Effector memory CD8-positive, alpha-beta T cell (primary cell): ENCODE measurements at regions not wholly inside any gene's neighbourhood (a gene's known extent, or its start where the extent isn't known, plus 50 kb on each side); places are given as distances from the start of the nearest gene placed in this dataset.

Experiments used
- ATAC-seq: fragments of 150-1000 bp; cut with Tn5 transposase; replicated peaks from 2 replicates; pipeline ENCODE4 v1.10.0; 2021; ENCODE audit warnings: mild to moderate bottlenecking, moderate library complexity
- DNase-seq, 3 experiments: peaks; one replicate each; pipeline ENCODE4 v3.0.0; 2021
- H3K27ac Mint-ChIP-seq, 2 donors: one replicate each; pipeline ENCODE4 v1.8.0; 2022; ENCODE audit warnings: mild to moderate bottlenecking in 2 of 2, mixed read lengths in 2 of 2, moderate library complexity in 2 of 2
- H3K27me3 Mint-ChIP-seq, 2 donors: one replicate each; pipeline ENCODE4 v1.8.0; 2022; ENCODE audit warnings: mixed read lengths in 2 of 2
- H3K36me3 Mint-ChIP-seq: one replicate; pipeline ENCODE4 v1.8.0; 2022; ENCODE audit warnings: mild to moderate bottlenecking, moderate library complexity, mixed read lengths; ENCODE audit not compliant: insufficient read depth
- H3K4me1 Mint-ChIP-seq, 2 donors: one replicate each; pipeline ENCODE4 v1.8.0; 2022; ENCODE audit warnings: low read depth in 2 of 2, mixed read lengths in 2 of 2
- H3K4me3 Mint-ChIP-seq, 2 donors: one replicate each; pipeline ENCODE4 v1.8.0; 2022; ENCODE audit warnings: mild to moderate bottlenecking in 2 of 2, mixed read lengths in 2 of 2, moderate library complexity in 2 of 2
- H3K9me3 Mint-ChIP-seq, 2 donors: one replicate each; pipeline ENCODE4 v1.8.0; 2022; ENCODE audit warnings: mixed read lengths in 2 of 2

- DNase-seq (no peak), ATAC-seq (no peak)
- Mint-ChIP-seq H3K4me3 (no peak overlapping the region), H3K4me1 (no peaks in the 10 kb centered on the region), H3K27ac (no peak overlapping the region), H3K36me3 (no peaks in the 10 kb centered on the region), H3K27me3 (peaks cover 5 to 29% of the 10 kb centered on the region in 2 donors), H3K9me3 (no peaks in the 10 kb centered on the region)
These were observed 141.2 kb upstream of the C14orf180 start for GRCh38 chr14:104438166-104438887.

GRCh38 chr14:104439625-104440024, 139.9 kb upstream of the C14orf180 start:
- no peak for DNase-seq
- H3K36me3 Mint-ChIP-seq = no peaks in the 10 kb centered on the region
- H3K9me3 Mint-ChIP-seq = peaks cover 3 to 8% of the 10 kb centered on the region in 2 donors
- ATAC-seq = no peak
- H3K27ac Mint-ChIP-seq = no peak overlapping the region
- H3K4me1 Mint-ChIP-seq = peaks cover 0 to 3% of the 10 kb centered on the region in 2 donors
- no peak overlapping the region for H3K4me3 Mint-ChIP-seq
- H3K27me3 Mint-ChIP-seq = peaks cover 5 to 29% of the 10 kb centered on the region in 2 donors

GRCh38 chr14:104440297-104440956, 139.1 kb upstream of the C14orf180 start:
- DNase-seq (no peak), ATAC-seq (no peak)
- Mint-ChIP-seq H3K9me3 (peaks cover 3 to 8% of the 10 kb centered on the region in 2 donors), H3K4me3 (no peak overlapping the region), H3K4me1 (peaks cover 0 to 3% of the 10 kb centered on the region in 2 donors), H3K27me3 (peaks cover 5 to 32% of the 10 kb centered on the region in 2 donors), H3K36me3 (no peaks in the 10 kb centered on the region), H3K27ac (no peak overlapping the region)

- Mint-ChIP-seq H3K4me1 (peaks cover 0 to 3% of the 10 kb centered on the region in 2 donors), H3K9me3 (peaks cover 3 to 8% of the 10 kb centered on the region in 2 donors), H3K27me3 (peaks cover 10 to 38% of the 10 kb centered on the region in 2 donors), H3K4me3 (no peak overlapping the region), H3K27ac (no peak overlapping the region), H3K36me3 (no peaks in the 10 kb centered on the region)
- DNase-seq (no peak), ATAC-seq (no peak)
These were observed 138.1 kb upstream of the C14orf180 start for GRCh38 chr14:104441275-104442106.

- Mint-ChIP-seq H3K9me3 (peaks cover 3 to 8% of the 10 kb centered on the region in 2 donors), H3K4me1 (peaks cover 0 to 3% of the 10 kb centered on the region in 2 donors)
- no peak for DNase-seq
These were observed 137.4 kb upstream of the C14orf180 start for GRCh38 chr14:104442107-104442551.

GRCh38 chr14:104442631-104443390, 136.8 kb upstream of the C14orf180 start:
- peaks cover 22 to 38% of the 10 kb centered on the region in 2 donors for H3K27me3 Mint-ChIP-seq
- H3K36me3 Mint-ChIP-seq = no peaks in the 10 kb centered on the region
- no peak for ATAC-seq
- H3K4me1 Mint-ChIP-seq = peaks cover 0 to 3% of the 10 kb centered on the region in 2 donors
- DNase-seq = no peak
- H3K9me3 Mint-ChIP-seq = peaks cover 4 to 11% of the 10 kb centered on the region in 2 donors
- H3K27ac Mint-ChIP-seq = no peak overlapping the region
- H3K4me3 Mint-ChIP-seq = no peak overlapping the region

More at GRCh38 chr14:104442107-104442551, 137.4 kb upstream of the C14orf180 start:
- Mint-ChIP-seq H3K4me3 (no peak overlapping the region), H3K27ac (no peak overlapping the region), H3K36me3 (no peaks in the 10 kb centered on the region), H3K27me3 (peaks cover 16 to 38% of the 10 kb centered on the region in 2 donors)
- no peak for ATAC-seq

- DNase-seq (no peak), ATAC-seq (no peak)
- no peak overlapping the region for H3K4me3 Mint-ChIP-seq
- peaks cover 0 to 3% of the 10 kb centered on the region in 2 donors for H3K4me1 Mint-ChIP-seq
- peaks cover 30 to 44% of the 10 kb centered on the region in 2 donors for H3K27me3 Mint-ChIP-seq
- H3K27ac Mint-ChIP-seq = no peak overlapping the region
- peaks cover 5 to 19% of the 10 kb centered on the region in 2 donors for H3K9me3 Mint-ChIP-seq
- no peaks in the 10 kb centered on the region for H3K36me3 Mint-ChIP-seq
These were observed 136.0 kb upstream of the C14orf180 start for GRCh38 chr14:104443391-104444158.

- Mint-ChIP-seq H3K36me3 (no peaks in the 10 kb centered on the region), H3K27ac (no peak overlapping the region), H3K4me3 (no peak overlapping the region), H3K4me1 (peaks cover 0 to 3% of the 10 kb centered on the region in 2 donors), H3K9me3 (peaks cover 5 to 27% of the 10 kb centered on the region in 2 donors), H3K27me3 (peaks cover 38 to 52% of the 10 kb centered on the region in 2 donors)
- DNase-seq = no peak
- ATAC-seq = no peak
These were observed 135.2 kb upstream of the C14orf180 start for GRCh38 chr14:104444159-104445030.

GRCh38 chr14:104445086-104445485, 134.5 kb upstream of the C14orf180 start:
- H3K27me3 Mint-ChIP-seq = peaks cover 45 to 59% of the 10 kb centered on the region in 2 donors
- H3K9me3 Mint-ChIP-seq = peaks cover 5 to 27% of the 10 kb centered on the region in 2 donors
- no peaks in the 10 kb centered on the region for H3K36me3 Mint-ChIP-seq
- ATAC-seq = no peak
- no peak overlapping the region for H3K4me3 Mint-ChIP-seq
- no peak overlapping the region for H3K27ac Mint-ChIP-seq
- DNase-seq = no peak
- peaks cover 0 to 3% of the 10 kb centered on the region in 2 donors for H3K4me1 Mint-ChIP-seq

GRCh38 chr14:104445832-104446381, 133.7 kb upstream of the C14orf180 start:
- ATAC-seq (no peak), DNase-seq (no peak)
- Mint-ChIP-seq H3K27me3 (peaks cover 52 to 62% of the 10 kb centered on the region in 2 donors), H3K9me3 (peaks cover 5 to 27% of the 10 kb centered on the region in 2 donors), H3K27ac (no peak overlapping the region), H3K36me3 (no peaks in the 10 kb centered on the region), H3K4me1 (peaks cover 0 to 3% of the 10 kb centered on the region in 2 donors), H3K4me3 (no peak overlapping the region)

GRCh38 chr14:104446611-104447010, 133.0 kb upstream of the C14orf180 start:
- peaks cover 5 to 27% of the 10 kb centered on the region in 2 donors for H3K9me3 Mint-ChIP-seq
- ATAC-seq (no peak), DNase-seq (no peak)
- peaks cover 0 to 3% of the 10 kb centered on the region in 2 donors for H3K4me1 Mint-ChIP-seq
- no peak overlapping the region for H3K27ac Mint-ChIP-seq
- peaks cover 51 to 65% of the 10 kb centered on the region in 2 donors for H3K27me3 Mint-ChIP-seq
- H3K36me3 Mint-ChIP-seq = no peaks in the 10 kb centered on the region
- H3K4me3 Mint-ChIP-seq = no peak overlapping the region
